Uterus (tissue), 3 donors: ENCODE measurements at regions not wholly inside any gene's neighbourhood (a gene's known extent, or its start where the extent isn't known, plus 50 kb on each side); places are given as distances from the start of the nearest gene placed in this dataset.

Experiments
- DNase-seq, 2 donors: peaks; one replicate each; pipeline ENCODE4 v3.0.0-alpha.2; 2019 to 2020
- H3K27ac ChIP-seq, 2 donors: fragments of 200-600 bp; sonication (generic); 1 replicate in 1 of 2; 2 replicates in 1 of 2; pipeline ENCODE4 v1.5.1; 2016 to 2018
- H3K27me3 ChIP-seq, 2 donors: fragments of 200-600 bp; sonication (generic); one replicate each; pipeline ENCODE4 v1.5.1; 2018 to 2019; ENCODE audit warnings: control low read depth in 1 of 2
- H3K36me3 ChIP-seq, 2 donors: fragments of 200-600 bp; sonication (generic); one replicate each; pipeline ENCODE4 v1.5.1; 2019; ENCODE audit warnings: control low read depth in 1 of 2
- H3K4me1 ChIP-seq, 2 donors: fragments of 200-600 bp; sonication (generic); one replicate each; pipeline ENCODE4 v1.5.1; 2018 to 2019; ENCODE audit warnings: control low read depth in 1 of 2
- H3K4me3 ChIP-seq, 2 donors: fragments of 200-600 bp; sonication (generic); 1 replicate in 1 of 2; 2 replicates in 1 of 2; pipeline ENCODE4 v1.5.1; 2018 to 2019; ENCODE audit warnings: mild to moderate bottlenecking in 1 of 2
- H3K9me3 ChIP-seq, 2 donors: fragments of 200-600 bp; sonication (generic); one replicate each; pipeline ENCODE4 v1.5.1; 2019; ENCODE audit warnings: control low read depth in 1 of 2
- CTCF ChIP-seq, 4 experiments: fragments of 200-600 bp in 2 of 4; fragments of 450-650 bp in 2 of 4; sonication (generic) in 2 of 4; IDR thresholded peaks; one replicate each; pipeline ENCODE4 v1.5.1; 2016 to 2019; ENCODE audit warnings: antibody characterized with exemption in 4 of 4, mild to moderate bottlenecking in 2 of 4, moderate library complexity in 1 of 4
- POLR2A ChIP-seq, 2 donors: fragments of 450-650 bp; IDR thresholded peaks; one replicate each; pipeline ENCODE4 v1.6.1; 2016; ENCODE audit warnings: antibody characterized with exemption in 2 of 2, mild to moderate bottlenecking in 1 of 2, moderate library complexity in 1 of 2
- intact Hi-C: fragments of 100-400 bp; cut with DNase I; formaldehyde crosslinking; loops from one replicate; pipeline ENCODE4 v1.15.1; 2023; ENCODE audit warnings: low total_unique reads
- donor health status: DM: yes; HTN: yes; CAD: no.

GRCh38 chr5:111840036-111840674 is 83.2 kb upstream of the NREP start:
- H3K9me3 ChIP-seq: no peaks in the 10 kb centered on the region
- no peak overlapping the region for H3K4me3 ChIP-seq
- H3K27ac ChIP-seq: no peak overlapping the region
- H3K4me1 ChIP-seq: no peaks in the 10 kb centered on the region
- H3K27me3 ChIP-seq: no peaks in the 10 kb centered on the region
- TF ChIP-seq CTCF (IDR thresholded peaks at IDR 0.05): no peak
- no peak for TF ChIP-seq POLR2A (IDR thresholded peaks at IDR 0.05)
- no peak for DNase-seq
- intact Hi-C loops: no loop called here
- H3K36me3 ChIP-seq: no peaks in the 10 kb centered on the region

GRCh38 chr5:111839438-111839837 is 82.4 kb upstream of the NREP start:
- no peak for DNase-seq
- intact Hi-C loops: no loop called here
- no peaks in the 10 kb centered on the region for H3K9me3 ChIP-seq
- H3K27ac ChIP-seq: no peak overlapping the region
- H3K4me1 ChIP-seq: no peaks in the 10 kb centered on the region
- no peak for TF ChIP-seq POLR2A (IDR thresholded peaks at IDR 0.05)
- TF ChIP-seq CTCF (IDR thresholded peaks at IDR 0.05): no peak
- no peaks in the 10 kb centered on the region for H3K36me3 ChIP-seq
- no peaks in the 10 kb centered on the region for H3K27me3 ChIP-seq
- no peak overlapping the region for H3K4me3 ChIP-seq

DNA sequence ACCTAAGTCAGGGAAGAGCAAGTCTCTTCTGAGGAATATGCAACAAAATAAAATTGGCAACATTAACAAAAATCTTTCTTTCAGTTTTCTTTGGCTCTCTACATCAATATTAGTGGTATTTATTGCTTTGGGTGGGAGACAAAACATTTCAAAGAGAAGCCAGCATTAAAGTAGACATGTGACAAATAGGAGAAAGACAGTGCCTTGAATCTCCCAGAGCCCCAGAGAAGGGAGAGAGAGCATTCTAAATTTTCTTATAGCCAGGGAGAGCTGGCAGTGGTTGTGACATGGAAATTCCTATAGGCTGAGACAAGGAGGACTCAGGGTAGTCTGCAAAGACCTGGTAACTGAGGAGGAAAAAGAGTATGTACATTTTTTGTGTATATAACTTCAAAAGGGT is 79.4 kb upstream of the NREP start:
- Histone ChIP-seq H3K27me3 (no peaks in the 10 kb centered on the region), H3K9me3 (no peaks in the 10 kb centered on the region), H3K27ac (no peak overlapping the region), H3K4me1 (no peaks in the 10 kb centered on the region), H3K36me3 (no peaks in the 10 kb centered on the region), H3K4me3 (no peak overlapping the region)
- intact Hi-C loops: no loop called here
- no peak for DNase-seq
- TF ChIP-seq POLR2A (IDR thresholded peaks at IDR 0.05): no peak
- TF ChIP-seq CTCF (IDR thresholded peaks at IDR 0.05): no peak

DNA sequence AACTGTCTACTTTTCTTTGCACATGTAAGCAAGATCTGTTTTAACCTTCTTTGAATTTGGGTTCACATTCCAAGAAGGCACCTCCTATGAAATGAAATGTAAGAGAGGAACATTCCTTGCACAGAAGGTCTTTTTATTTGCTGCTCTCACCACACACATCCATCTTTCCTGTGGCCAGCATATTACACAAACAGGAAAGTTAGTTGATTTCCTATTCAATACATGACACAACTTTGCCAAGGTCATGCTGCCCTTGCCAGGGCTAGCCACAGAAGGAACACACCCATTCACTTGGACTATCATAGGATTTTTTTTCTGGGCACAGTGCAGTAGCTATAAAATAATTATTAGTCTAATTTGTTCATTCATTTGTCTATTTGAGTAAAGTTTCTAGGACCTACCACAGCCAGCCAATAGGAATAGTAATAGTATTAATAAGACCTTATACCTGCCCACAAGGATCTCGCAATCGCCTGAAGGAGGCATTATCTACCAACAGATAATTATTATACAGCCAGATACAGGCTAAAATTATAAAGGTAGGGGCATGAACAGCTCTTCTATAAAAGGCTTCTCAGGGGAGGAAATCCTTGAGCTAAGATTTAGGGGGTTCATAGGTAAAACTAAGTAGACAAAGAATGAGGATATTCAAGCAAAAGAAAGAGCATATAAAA is 78.1 kb upstream of the NREP start:
- no peaks in the 10 kb centered on the region for H3K36me3 ChIP-seq
- H3K4me3 ChIP-seq: no peak overlapping the region
- TF ChIP-seq CTCF (IDR thresholded peaks at IDR 0.05) (no peak), POLR2A (IDR thresholded peaks at IDR 0.05) (no peak)
- no peaks in the 10 kb centered on the region for H3K27me3 ChIP-seq
- H3K27ac ChIP-seq: no peak overlapping the region
- no peak for DNase-seq
- H3K4me1 ChIP-seq: no peaks in the 10 kb centered on the region
- H3K9me3 ChIP-seq: no peaks in the 10 kb centered on the region
- intact Hi-C loops: no loop called here

DNA sequence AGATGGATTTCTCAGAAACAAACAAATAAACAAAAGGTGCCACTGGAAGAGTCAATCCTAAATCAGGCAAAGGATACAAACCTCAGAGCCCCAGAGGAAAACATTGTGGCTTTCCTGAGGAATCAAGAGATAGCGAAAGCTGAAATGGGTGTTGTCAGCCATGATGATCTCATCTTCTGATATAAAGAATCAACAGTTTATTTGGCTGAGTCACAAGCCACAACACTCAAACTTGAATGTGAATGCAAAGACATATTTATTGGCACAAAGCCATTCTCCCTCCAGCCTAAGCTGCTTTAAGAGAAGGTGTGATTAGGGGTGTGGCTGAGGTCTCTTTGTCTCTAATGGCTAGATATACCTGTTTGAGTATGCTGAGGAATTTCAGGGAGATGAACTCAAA is 73.3 kb upstream of the NREP start:
- Histone ChIP-seq H3K4me3 (no peak overlapping the region), H3K36me3 (no peaks in the 10 kb centered on the region), H3K27ac (no peak overlapping the region), H3K9me3 (no peaks in the 10 kb centered on the region), H3K4me1 (no peaks in the 10 kb centered on the region), H3K27me3 (no peaks in the 10 kb centered on the region)
- DNase-seq: no peak
- no peak for TF ChIP-seq CTCF (IDR thresholded peaks at IDR 0.05)
- no peak for TF ChIP-seq POLR2A (IDR thresholded peaks at IDR 0.05)
- intact Hi-C loops: no loop called here
